ENCODE measurements at regions not wholly inside any gene's neighbourhood (a gene's known extent, or its start where the extent isn't known, plus 50 kb on each side); places are given as distances from the start of the nearest gene placed in this dataset.
"Not testable (repeated sequence)": the region's sequence is repeated elsewhere in the genome, so short reads cannot be mapped to it uniquely, and the experiment has no call there.

- ChIA-PET CTCF (interaction anchor here (1.4 to 1.6 kb wide), 2 partner anchors 8 to 14 kb away, joined by 4 to 5 read pairs; no protein-coding TSS in a partner anchor), POLR2A (no interaction called here)
- TF ChIP-seq CTCF (IDR thresholded peaks at IDR 0.05; ENCODE audit: control extremely low read depth, extremely low read depth, low read depth, missing control alignments) = no peak
- DNase-seq (ENCODE audit: extremely low spot score) = no peak
These were observed 78.3 kb upstream of the LMCD1 start for GRCh38 chr3:8423307-8423706.

DNA sequence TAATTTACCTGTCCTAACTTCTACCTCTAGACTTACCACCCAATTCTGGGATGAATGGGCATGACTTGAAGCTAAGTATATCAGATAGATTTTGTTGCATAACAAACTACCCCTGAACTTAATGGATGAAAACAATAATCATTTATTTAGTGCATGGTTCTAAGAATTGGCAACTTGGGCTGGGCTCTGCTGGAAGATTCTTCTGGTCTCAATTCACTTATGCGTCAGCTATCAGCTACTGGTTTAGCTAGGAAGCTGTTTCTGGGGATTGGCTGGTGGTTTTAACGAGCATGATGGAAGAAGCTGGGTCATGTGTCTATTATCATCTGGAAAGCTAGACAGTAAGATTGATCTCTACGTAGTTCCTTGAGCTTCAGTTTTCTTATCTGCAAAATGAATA is 77.3 kb upstream of the LMCD1 start:
- ChIA-PET POLR2A (no interaction called here), CTCF (interaction anchor here (1.6 kb wide), 1 partner anchor 15 kb away, joined by 5 read pairs; no protein-coding TSS in a partner anchor)
- DNase-seq (ENCODE audit: extremely low spot score) = no peak
- TF ChIP-seq CTCF (IDR thresholded peaks at IDR 0.05; ENCODE audit: control extremely low read depth, extremely low read depth, low read depth, missing control alignments) = no peak

GRCh38 chr3:8436661-8437287 is 64.8 kb upstream of the LMCD1 start:
- no peak for TF ChIP-seq CTCF (IDR thresholded peaks at IDR 0.05; ENCODE audit: control extremely low read depth, extremely low read depth, low read depth, missing control alignments)
- no peak for DNase-seq (ENCODE audit: extremely low spot score)
- ChIA-PET POLR2A (no interaction called here), CTCF (interaction anchor here (0.6 to 1.5 kb wide), 2 partner anchors 11 to 20 kb away, joined by 3 to 7 read pairs; no protein-coding TSS in a partner anchor)

DNA sequence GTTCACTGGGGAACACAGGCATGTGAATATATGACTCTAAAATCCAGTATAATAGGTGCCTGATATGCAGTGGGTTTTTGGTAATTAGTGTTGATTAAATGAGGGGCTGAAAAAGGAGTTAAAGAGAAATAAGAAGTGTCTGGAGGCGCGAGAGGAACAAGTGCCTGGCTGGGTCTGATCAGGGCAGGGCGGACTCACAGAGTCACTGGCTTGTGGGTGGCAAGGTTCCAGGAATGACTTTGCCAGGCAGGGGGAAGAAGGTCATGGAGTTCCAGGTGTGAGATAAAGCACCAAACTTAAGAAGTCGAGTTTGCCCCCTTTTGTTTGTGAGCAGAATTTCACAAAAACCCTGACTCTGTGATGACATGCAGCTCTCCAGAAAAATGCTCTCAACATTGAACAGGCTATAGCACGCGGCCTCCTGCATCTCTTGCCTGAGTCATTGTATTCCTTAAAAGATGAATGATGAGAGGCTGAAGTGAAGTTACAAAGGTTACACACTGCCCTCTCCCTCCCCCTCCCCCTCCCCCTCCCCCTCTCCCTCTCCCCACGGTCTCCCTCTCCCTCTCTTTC is 63.0 kb upstream of the LMCD1 start:
- ChIA-PET CTCF (no interaction called here), POLR2A (no interaction called here)
- DNase-seq (ENCODE audit: extremely low spot score) = no peak
- TF ChIP-seq CTCF (IDR thresholded peaks at IDR 0.05; ENCODE audit: control extremely low read depth, extremely low read depth, low read depth, missing control alignments) = no peak

GRCh38 chr3:8440142-8440541 is 61.5 kb upstream of the LMCD1 start:
- CTCF ChIA-PET; DNase-seq (ENCODE audit: extremely low spot score); POLR2A ChIA-PET: not testable (repeated sequence)

DNA sequence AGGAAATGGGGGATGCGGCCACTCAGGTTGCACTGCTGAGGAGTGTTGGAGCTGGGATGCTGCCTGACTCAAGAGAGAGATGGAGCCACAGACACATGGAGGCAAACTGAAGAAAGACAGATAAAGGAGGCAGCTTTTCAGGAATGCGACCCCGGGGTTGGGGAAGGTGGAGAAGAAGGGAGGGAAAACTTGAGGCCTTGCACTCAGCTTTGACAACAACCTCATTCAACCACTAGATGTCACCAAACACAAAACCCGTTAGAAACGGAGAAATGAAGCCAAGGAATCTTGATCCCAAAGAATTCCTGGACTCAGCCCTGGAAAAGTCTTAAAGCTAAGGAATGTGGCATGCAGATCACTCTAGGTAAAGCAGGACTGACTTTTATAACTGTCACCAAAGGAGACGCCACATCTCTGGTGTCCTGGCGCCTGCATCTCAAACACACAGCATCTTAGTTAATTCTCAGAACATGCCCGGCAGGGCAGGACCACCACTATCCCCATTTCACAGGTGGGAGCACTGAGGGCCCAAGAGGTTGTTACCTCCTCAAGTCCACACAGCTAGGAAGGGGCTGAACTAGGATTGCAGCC is 59.6 kb upstream of the LMCD1 start:
- ChIA-PET POLR2A (no interaction called here), CTCF (interaction anchor here (0.7 to 3.0 kb wide), 17 partner anchors 10 to 209 kb away, joined by 3 to 21 read pairs (median 4); no protein-coding TSS in a partner anchor)
- DNase-seq (ENCODE audit: extremely low spot score) = peak; percentile 35
- peak; percentile 56 for TF ChIP-seq CTCF (IDR thresholded peaks at IDR 0.05; ENCODE audit: control extremely low read depth, extremely low read depth, low read depth, missing control alignments)

Data from GM10248 (cell line).